Heart right ventricle (tissue), 16 donors: ENCODE measurements at regions not wholly inside any gene's neighbourhood (a gene's known extent, or its start where the extent isn't known, plus 50 kb on each side); places are given as distances from the start of the nearest gene placed in this dataset.

Experiments
- ATAC-seq, 8 donors: fragments of 200-7000 bp; cut with Tn5 transposase; one replicate each; pipeline ENCODE4 v1.9.1; 2020; ENCODE audit warnings: mild to moderate bottlenecking in 8 of 8, moderate library complexity in 8 of 8, moderate number of reproducible peaks in 1 of 8
- DNase-seq, 2 donors: peaks; one replicate each; pipeline ENCODE4 v3.0.0-alpha.2; 2020
- H3K27ac ChIP-seq, 10 donors: fragments of 200-600 bp; sonication (generic) in 2 of 10; one replicate each; pipeline versions ENCODE4 v1.5.0 to v1.8.0; 2020 to 2022; ENCODE audit warnings: mild to moderate bottlenecking in 3 of 10
- H3K27me3 ChIP-seq, 7 donors: fragments of 200-600 bp; one replicate each; pipeline ENCODE4 v1.8.0; 2021 to 2022; ENCODE audit warnings: mild to moderate bottlenecking in 2 of 7
- H3K36me3 ChIP-seq, 9 donors: fragments of 200-600 bp; sonication (generic) in 1 of 9; one replicate each; pipeline versions ENCODE4 v1.5.0 to v1.8.0; 2020 to 2022; ENCODE audit warnings: mild to moderate bottlenecking in 2 of 9
- H3K4me1 ChIP-seq, 9 donors: fragments of 200-600 bp; sonication (generic) in 1 of 9; one replicate each; pipeline versions ENCODE4 v1.5.0 to v1.8.0; 2020 to 2022; ENCODE audit warnings: mild to moderate bottlenecking in 4 of 9
- H3K4me3 ChIP-seq, 10 donors: fragments of 200-600 bp; sonication (generic) in 2 of 10; one replicate each; pipeline versions ENCODE4 v1.5.0 to v1.8.0; 2020 to 2022; ENCODE audit warnings: mild to moderate bottlenecking in 7 of 10, moderate library complexity in 2 of 10
- H3K9me3 ChIP-seq, 11 donors: fragments of 200-600 bp in 10 of 11; sonication (generic) in 2 of 11; one replicate each; pipeline versions ENCODE4 v1.5.0 to v1.8.0; 2013 to 2022; ENCODE audit warnings: mild to moderate bottlenecking in 2 of 11, control low read depth in 1 of 11, moderate library complexity in 1 of 11
- CTCF ChIP-seq, 9 donors: fragments of 200-600 bp; sonication (generic) in 2 of 9; IDR thresholded peaks; one replicate each; pipeline versions ENCODE4 v1.5.0 to v1.8.0; 2021 to 2022; ENCODE audit warnings: antibody characterized with exemption in 9 of 9, mild to moderate bottlenecking in 5 of 9, moderate library complexity in 1 of 9
- WGBS, 2 donors: extraction: QIAGEN DNeasy Blood & Tissue Kit; methylation state at CpG; one replicate each; pipeline ENCODE4 v1.1.7; 2013; ENCODE audit warnings: inconsistent platforms in 1 of 2; 5-methylcytosine and 5-hydroxymethylcytosine counted together
- intact Hi-C, 10 donors: fragments of 100-400 bp; cut with DNase I; formaldehyde crosslinking; loops; one replicate each; pipeline versions ENCODE4 v1.11.1 to v1.14.2; 2022
- donor health status: Arrhythmogenic right ventricular cardiomyopathy.
- donor health status: ischemic (EF 13 %, LVEDD 7.1; RV severe dilation, severe dysfunction).
- donor health status: healthy with polysubstance abuse.
- donor health status: DM: no; HTN: yes; CAD: no.
- donor health status: DM: no; HTN: no; CAD: no.
- donor health status: ischemic (EF 25% LVEDD 6.9; RV normal size, moderate dysfunction).
- donor health status: ischemic (EF 25% LVEDD 5.7; RV mildly dilated, moderate dysfunction).
- donor health status: healthy.
- donor health status: DM: yes; HTN: yes; CAD: no.
- donor health status: Ischemic cardiomyopathy.
- donor health status: ischemic (EF 35%, LVEDD 5.7; RV mildly dilated, moderate dysfunction).
- donor health status: nonischemic (EF 11% LVEDD 7.7; RV severe dilation, severe dysfunction).
- donor health status: DM: yes; HTN: yes; CAD: no.
- donor health status: PGD.
- donor health status: ischemic (EF 29% LVEDD 5.4; RV normal size, mild dysfunction).
- donor health status: nonischemic (EF 23%, LVEDD 6.1; RV moderate dilation, normal function).

DNA sequence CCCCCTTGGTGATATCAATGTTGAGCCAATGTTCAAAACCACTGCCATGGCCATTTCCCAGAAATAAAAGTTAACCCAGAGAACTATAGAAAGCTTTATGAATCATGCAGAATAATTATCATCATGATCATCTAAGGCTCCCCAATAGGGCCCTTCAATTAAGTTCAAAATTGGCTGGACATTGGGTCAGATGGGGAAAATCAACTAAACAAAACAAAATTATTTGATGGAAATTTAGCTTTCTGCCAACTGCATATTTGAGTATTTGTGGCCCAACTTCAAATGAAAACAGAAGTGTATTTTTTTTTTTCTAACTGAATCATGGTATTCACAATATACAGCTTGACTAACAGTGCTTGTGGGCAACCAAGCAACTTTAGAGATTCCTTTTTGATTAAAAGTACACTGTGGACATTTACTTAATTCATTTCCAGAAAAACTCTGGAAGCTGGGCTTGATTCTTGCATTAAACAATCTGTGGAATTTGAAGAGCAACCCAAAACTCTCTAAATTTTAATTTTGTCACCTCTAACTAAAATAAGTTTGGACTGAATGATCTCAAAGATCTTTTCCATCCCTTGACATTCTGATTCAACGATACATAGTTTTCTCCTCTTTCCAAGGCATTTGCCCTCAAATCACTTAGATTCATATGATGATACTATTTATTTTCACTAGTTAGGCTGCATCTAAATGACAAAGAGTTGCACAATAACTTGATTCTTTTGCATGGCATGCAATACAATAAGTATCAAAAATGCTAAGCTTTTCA lies 203.2 kb downstream of the AHR start:
- intact Hi-C loops, result no loop called here
- 90 to 91% methylated on average over 1 of the region's 1 CpG for WGBS, 2 donors
- no peak for DNase-seq
- no peaks in the 10 kb centered on the region for H3K9me3 ChIP-seq
- TF ChIP-seq CTCF (IDR thresholded peaks at IDR 0.05), result no peak
- H3K4me3 ChIP-seq, result no peak overlapping the region
- no peaks in the 10 kb centered on the region for H3K27me3 ChIP-seq
- H3K27ac ChIP-seq, result peak overlapping the region in 1 of 10 donors; percentile 2
- no peak for ATAC-seq
- no peaks in the 10 kb centered on the region for H3K36me3 ChIP-seq
- no peaks in the 10 kb centered on the region for H3K4me1 ChIP-seq

GRCh38 chr7:17502213-17503060 lies 204.0 kb downstream of the AHR start:
- 58 to 62% methylated on average over 2 of the region's 2 CpGs for WGBS, 2 donors
- no peak overlapping the region for H3K4me3 ChIP-seq
- intact Hi-C loops, result no loop called here
- H3K36me3 ChIP-seq, result no peaks in the 10 kb centered on the region
- TF ChIP-seq CTCF (IDR thresholded peaks at IDR 0.05), result no peak
- DNase-seq, result no peak
- H3K27me3 ChIP-seq, result no peaks in the 10 kb centered on the region
- no peak overlapping the region for H3K27ac ChIP-seq
- H3K9me3 ChIP-seq, result no peaks in the 10 kb centered on the region
- H3K4me1 ChIP-seq, result no peaks in the 10 kb centered on the region
- ATAC-seq, result no peak

GRCh38 chr7:17506095-17506494 lies 207.6 kb downstream of the AHR start:
- ATAC-seq, result no peak
- DNase-seq, result no peak
- H3K36me3 ChIP-seq, result no peaks in the 10 kb centered on the region
- WGBS, 2 donors, result 68 to 74% methylated on average over 3 of the region's 3 CpGs
- no peak for TF ChIP-seq CTCF (IDR thresholded peaks at IDR 0.05)
- H3K4me3 ChIP-seq, result no peak overlapping the region
- H3K9me3 ChIP-seq, result no peaks in the 10 kb centered on the region
- H3K4me1 ChIP-seq, result no peaks in the 10 kb centered on the region
- no peaks in the 10 kb centered on the region for H3K27me3 ChIP-seq
- no peak overlapping the region for H3K27ac ChIP-seq
- intact Hi-C loops, result no loop called here

- Histone ChIP-seq H3K36me3 (no peaks in the 10 kb centered on the region), H3K9me3 (no peaks in the 10 kb centered on the region), H3K4me1 (no peaks in the 10 kb centered on the region), H3K27me3 (no peaks in the 10 kb centered on the region), H3K27ac (no peak overlapping the region), H3K4me3 (no peak overlapping the region)
- intact Hi-C loops, result no loop called here
- ATAC-seq (no peak), DNase-seq (no peak)
- no peak for TF ChIP-seq CTCF (IDR thresholded peaks at IDR 0.05)
- WGBS, 2 donors, result 78 to 83% methylated on average over 2 of the region's 2 CpGs
Observed at GRCh38 chr7:17506596-17506995, 208.1 kb downstream of the AHR start.
